ENCODE measurements at regions not wholly inside any gene's neighbourhood (a gene's known extent, or its start where the extent isn't known, plus 50 kb on each side); places are given as distances from the start of the nearest gene placed in this dataset.

DNA sequence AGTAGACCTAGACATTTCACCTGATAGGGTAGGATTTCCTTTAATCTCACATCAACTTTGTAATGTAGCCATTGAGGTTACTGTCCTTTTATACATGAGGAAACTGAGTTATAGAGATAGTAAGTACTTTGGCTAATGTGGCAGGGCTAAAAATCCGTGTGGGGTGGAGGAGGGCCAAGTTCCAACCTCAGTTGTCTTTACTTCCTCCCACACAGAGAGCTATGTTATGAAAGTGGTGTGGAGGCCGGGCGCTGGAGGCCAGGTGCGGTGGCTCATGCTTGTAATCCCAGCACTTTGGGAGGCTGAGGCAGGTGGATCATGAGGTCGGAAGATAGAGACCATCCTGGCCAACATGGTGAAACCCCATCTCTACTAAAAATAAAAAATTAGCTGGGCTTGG lies 173.3 kb downstream of the PALM2AKAP2 start:
- no peak for DNase-seq

DNA sequence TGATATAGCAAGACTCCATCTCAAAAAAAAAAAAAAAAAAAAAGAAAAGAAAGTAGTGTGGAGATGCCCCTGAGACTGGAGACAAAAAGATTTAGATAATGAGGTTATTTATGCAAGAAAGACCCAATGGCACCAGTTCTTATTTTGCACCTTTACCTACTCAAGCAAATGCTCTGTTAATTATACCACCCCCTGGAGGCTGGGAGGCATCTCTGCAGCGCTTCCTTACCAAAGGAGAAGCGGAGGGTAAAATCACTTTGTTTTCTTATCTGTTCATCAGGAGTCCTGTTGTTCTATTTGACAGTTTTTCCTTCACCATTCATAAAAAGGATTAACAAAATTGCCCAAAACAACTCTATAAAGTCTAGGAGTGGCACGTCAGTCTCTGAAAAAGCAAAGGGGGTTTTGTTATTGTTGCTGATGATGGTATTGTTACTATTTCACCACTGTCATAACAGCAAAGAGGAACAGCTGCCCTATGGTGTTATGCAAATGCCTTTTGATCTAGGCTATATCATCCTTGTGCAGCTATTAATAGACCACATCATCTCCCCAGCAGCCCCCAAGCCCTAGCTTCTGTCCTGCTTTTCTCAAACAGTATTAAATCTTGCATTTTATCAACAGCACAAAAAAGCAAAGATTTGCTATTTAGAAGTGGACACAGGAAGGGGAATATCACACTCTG lies 174.0 kb downstream of the PALM2AKAP2 start:
- no peak for DNase-seq

DNA sequence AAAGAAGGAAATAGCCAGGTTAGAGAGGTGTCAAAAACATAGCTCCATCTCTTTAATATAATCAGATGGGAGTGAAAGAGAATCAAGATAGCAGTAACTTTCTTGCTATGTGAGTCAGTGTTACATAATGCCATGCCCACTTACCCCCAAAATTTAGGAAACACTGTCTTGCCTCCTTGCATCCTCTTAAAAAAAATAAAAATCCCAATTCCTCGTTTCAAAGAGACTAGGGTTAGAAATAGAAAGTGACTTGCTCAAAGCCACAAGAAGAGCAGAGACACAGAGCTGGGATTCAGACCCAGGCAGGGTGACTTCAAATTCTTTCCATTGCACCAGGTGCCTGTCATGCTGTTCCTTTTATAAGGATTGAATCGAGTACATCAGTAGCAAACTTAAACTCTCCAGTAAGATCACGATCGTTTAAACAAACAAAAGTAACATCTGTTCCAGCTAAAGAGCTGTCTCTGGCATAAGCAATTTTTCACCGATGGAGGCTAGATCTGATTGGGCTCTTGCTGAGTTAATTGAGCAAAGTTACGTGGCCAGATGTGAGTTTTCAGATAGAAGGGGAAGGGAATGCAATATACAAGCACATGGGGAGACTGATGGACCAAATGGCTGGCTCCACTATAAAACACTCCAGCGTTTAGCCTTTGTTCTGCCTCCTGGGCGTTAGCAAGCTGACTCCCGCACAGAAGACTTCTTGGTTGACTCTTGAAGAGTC lies 176.9 kb downstream of the PALM2AKAP2 start:
- DNase-seq, result no peak

- DNase-seq, result no peak
Observed at GRCh38 chr9:109959679-109960078, 179.7 kb downstream of the PALM2AKAP2 start.

GRCh38 chr9:109961626-109962025 lies 181.6 kb downstream of the PALM2AKAP2 start:
- no peak for DNase-seq

- DNase-seq, result no peak
Observed at GRCh38 chr9:109962215-109962614, 182.2 kb downstream of the PALM2AKAP2 start.

DNA sequence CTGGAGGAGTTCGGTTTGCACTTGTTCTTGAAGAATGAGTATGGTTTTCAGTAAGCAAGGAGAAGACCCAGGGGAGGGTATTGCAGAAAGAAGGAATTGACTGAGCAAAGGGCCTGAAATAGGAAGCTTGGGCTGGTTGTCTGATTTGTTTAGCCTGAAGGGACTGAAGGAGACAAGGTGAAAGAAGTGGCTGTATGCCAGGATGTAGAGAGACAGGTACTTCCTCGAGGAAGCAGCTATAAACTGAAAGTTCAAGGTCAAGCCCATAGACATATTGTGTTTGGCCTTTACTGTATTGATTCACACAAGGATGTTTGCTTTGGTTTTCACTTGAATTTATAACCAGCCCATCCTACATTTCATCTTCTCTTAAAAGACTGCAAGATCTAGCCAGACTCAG lies 183.1 kb downstream of the PALM2AKAP2 start:
- DNase-seq, result no peak

DNA sequence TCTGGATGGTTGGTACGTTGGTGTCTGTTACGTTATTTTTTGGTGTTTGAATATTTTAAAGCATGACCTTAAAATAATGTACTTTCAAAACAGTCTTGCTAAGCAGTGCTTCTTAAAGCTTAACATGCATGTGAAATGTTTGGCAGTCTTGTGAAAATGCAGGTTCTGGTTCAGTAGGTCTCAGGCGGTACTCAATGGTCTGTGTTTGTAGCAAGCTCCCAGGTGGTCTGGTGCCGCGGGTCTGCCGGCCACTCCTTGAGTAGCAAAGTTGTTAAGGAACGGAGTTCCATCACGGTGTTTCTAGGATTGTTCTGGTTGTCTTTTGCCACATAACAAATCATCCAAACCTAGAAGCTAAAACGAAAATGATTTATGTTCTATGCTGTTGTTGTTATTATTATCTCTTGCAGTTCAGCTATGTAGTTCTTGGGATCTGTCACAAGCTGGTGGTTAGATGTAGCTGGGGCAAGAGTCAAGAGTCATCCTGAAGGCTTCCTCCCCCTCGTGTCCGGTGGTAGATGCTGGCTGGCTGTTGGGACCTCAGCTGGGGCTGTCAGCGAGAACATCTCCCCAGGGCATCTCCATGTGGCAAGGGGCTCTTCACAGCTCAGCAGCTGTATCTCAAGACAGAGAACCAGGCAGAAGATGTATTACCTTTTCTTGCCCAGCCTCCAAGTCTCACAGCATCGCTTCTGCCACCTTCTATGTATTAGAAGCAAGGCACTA lies 186.8 kb downstream of the PALM2AKAP2 start:
- no peak for DNase-seq

- no peak for DNase-seq
Observed at GRCh38 chr9:109967651-109968642, 187.9 kb downstream of the PALM2AKAP2 start.

DNA sequence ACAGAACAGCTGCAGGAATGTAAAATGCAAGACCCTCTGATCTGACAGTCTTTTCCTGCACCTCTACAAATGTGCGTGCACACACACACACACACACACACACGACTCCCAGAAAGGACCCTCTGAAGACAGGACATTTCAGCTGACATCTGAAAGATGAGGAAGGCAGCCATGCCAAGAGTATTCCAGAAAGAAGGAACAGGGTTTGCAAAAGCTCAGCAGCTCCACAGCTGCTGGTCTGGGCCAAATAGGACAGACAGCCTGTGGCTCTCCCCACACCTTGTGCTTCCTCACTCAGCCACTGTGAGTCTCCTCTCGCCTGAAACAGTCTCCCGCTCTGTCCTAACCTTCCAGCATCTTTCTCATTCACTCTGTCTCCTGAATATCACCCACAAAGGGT lies 189.0 kb downstream of the PALM2AKAP2 start:
- no peak for DNase-seq

DNA sequence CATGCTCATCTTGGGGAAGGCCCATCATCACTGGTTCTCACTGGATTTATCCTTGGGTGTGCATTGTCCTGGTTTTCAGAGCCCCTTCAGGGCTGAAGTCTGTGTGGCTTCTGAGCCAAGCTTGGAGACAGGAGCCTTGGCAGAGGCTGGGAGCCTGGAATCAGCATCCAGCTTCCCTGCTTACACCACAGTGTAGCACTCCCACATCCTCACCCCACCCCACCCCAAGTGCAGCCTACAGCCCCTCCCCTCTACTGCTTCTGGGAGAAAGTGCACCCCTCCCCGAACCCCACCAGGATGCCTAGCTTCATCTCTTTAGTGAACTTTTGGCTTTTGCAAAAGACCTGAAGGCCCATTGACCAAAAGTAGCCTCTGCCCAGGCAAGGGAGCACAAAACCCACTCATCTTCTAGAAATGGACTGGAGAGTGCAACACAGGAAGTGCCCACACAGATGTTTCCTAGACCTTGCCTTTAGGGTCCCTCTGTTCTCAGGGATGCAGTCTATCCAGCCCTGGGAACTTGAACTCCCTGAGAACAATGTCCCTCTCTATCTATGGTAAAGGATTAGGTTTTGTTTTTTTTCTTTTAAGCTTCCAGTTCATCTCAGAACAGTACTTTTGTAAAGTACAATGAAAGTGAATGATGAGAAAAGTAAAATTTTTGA lies 189.7 kb downstream of the PALM2AKAP2 start:
- DNase-seq, result no peak

- no peak for DNase-seq
Observed at GRCh38 chr9:109971226-109971625, 191.2 kb downstream of the PALM2AKAP2 start.

DNA sequence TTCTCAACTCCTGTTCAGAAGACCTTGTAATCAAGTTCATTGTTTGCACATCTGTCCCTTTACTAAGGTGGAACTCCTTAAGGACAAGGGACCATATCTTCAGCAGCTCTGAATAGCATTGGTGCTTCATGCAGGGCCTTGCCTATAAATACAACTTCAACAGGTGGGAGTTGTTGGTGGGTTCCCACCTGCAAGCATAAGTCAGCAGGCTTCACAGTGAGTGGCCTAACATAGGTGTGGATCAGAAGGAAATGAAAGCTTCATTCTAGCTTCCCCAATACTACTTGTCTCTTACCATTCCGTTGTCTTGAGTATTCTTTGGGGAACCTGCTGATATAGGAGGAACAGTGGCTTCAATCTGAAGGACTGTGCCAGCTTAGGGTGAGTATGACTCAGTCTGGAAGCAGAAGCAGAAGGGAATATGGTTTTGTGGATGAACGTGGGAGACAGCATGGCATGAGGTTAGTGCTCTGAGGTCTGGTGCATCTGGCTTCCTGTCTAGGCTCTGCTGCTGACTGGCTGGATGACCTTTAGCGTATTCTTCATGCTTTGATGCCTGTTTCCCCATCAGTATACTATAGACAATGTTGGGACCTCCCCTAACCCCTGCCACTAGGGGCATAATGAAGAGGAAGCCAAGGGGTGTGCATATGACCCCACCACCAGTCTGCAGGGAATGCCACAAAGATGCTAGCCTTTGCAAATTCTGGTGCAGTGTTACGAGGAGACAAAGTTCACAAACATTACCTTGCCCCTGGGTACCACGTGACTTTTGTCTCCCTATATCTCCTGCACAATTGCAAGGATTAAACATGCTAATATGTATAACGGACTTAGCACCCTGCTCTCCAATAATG lies 192.3 kb downstream of the PALM2AKAP2 start:
- no peak for DNase-seq

- no peak for DNase-seq
Observed at GRCh38 chr9:109973336-109973735, 193.3 kb downstream of the PALM2AKAP2 start.

GRCh38 chr9:109974143-109974917 lies 194.3 kb downstream of the PALM2AKAP2 start:
- DNase-seq, result no peak

- no peak for DNase-seq
Observed at GRCh38 chr9:109974918-109975276, 194.9 kb downstream of the PALM2AKAP2 start.

DNA sequence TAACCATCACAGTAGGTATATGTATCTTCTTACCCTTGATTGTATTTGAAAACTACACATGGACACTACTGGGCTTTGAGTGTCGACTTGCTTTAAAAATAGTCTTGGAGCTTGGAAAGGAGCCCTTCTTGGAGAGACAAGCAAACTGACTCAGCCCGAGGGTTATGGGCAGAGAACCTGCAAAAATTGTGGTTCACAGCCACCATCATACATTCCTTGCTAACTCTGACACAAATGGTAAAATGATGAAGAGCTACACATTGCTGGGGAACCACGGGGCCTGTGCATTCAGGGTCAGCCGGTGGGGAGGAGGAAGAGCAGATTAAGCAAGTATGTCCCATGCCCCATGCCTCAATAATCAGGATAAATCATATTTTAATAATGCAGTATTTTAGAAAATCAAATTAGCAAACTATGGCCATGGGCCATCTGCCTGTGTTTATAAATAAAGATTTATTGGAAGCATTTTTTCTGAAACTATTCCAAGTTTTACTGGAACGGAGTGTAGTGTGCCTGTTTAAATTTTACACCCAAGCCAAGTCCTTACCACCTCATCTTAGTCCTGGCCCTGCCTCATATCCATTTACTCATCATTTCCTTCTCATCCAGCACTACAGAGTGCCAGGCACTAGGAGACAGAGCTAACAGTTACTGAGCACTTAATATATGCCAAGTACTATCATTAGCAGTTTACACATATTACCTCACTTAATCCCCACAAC lies 195.7 kb downstream of the PALM2AKAP2 start:
- no peak for DNase-seq

DNA sequence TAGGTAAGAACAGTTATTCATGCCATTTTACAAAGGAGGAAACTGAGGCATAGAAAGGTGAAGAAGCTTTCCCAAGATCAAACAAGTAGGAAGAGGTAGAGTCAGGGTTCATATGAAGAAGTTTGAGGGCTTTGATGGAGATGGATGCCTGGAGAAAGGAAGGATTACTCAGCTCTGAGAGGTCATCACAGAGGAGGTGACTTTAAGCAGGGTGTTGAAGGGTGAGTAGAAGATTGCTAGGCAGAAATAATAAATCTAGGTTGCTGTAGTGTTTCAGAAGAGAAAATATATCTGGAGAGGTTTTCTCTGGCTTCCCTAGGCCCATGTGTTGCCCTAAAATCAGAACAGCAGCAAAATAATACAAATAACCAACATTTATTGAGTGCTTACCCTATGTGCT lies 196.3 kb downstream of the PALM2AKAP2 start:
- no peak for DNase-seq

DNA sequence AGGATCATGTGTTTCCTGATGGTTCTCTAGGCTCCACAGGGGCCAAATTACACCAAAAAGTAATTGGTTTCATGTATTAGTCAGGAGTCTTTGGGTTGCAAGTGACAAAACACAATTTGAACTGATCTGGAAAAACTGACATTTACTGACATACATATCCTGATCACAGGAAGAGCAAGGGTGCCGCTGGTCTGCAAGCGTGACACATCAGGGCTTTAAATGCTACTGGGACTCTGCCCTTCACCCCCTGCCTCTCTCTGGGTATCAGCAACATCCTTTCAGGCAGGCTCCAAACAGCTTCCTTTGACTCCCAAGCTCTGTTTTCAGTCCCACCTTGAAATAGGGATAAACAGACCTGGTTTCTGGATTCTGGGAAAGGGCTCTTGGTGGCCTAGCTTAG lies 197.5 kb downstream of the PALM2AKAP2 start:
- no peak for DNase-seq

GRCh38 chr9:109981091-109981490 lies 201.1 kb downstream of the PALM2AKAP2 start:
- no peak for DNase-seq

All from CD4-positive, alpha-beta T cell treated with Interleukin-6 for 4 hours (primary cell).